OCI-LY1 (cell line): ENCODE measurements at regions not wholly inside any gene's neighbourhood (a gene's known extent, or its start where the extent isn't known, plus 50 kb on each side); places are given as distances from the start of the nearest gene placed in this dataset.

ENCODE experiments used
- H2AFZ ChIP-seq: fragments of 200-600 bp; sonication (generic), shearing (Covaris generic); 2 replicates; pipeline ENCODE4 v1.6.0; 2014; ENCODE audit warnings: antibody characterized with exemption, mild to moderate bottlenecking, low read length
- H3F3A ChIP-seq: fragments of 200-600 bp; sonication (generic), shearing (Covaris generic); 2 replicates; pipeline ENCODE4 v1.6.0; 2014; ENCODE audit warnings: mild to moderate bottlenecking, antibody characterized with exemption, low read length, moderate library complexity; ENCODE audit not compliant: insufficient read depth
- H3K27ac ChIP-seq: fragments of 200-600 bp; sonication (generic); 2 replicates; pipeline ENCODE4 v1.5.1; 2014; ENCODE audit warnings: low read length, mixed run types, mild to moderate bottlenecking, low read depth; ENCODE audit not compliant: poor library complexity, severe bottlenecking
- H3K27me3 ChIP-seq: fragments of 200-600 bp; sonication (generic); 2 replicates; pipeline ENCODE4 v1.6.0; 2014; ENCODE audit warnings: antibody characterized with exemption, mild to moderate bottlenecking, low read length, moderate library complexity; ENCODE audit not compliant: insufficient read depth
- H3K36me3 ChIP-seq: fragments of 200-600 bp; sonication (generic); 2 replicates; pipeline ENCODE4 v1.6.1; 2014; ENCODE audit warnings: mild to moderate bottlenecking, antibody characterized with exemption, low read length, moderate library complexity, mixed read lengths; ENCODE audit not compliant: insufficient read depth
- H3K4me1 ChIP-seq: fragments of 200-600 bp; sonication (generic); 2 replicates; pipeline ENCODE4 v1.5.1; 2014; ENCODE audit warnings: mild to moderate bottlenecking, low read length, moderate library complexity; ENCODE audit not compliant: insufficient read depth, severe bottlenecking
- H3K4me2 ChIP-seq: fragments of 200-600 bp; sonication (generic), shearing (Covaris generic); 2 replicates; pipeline ENCODE4 v1.6.1; 2014; ENCODE audit warnings: low read length
- H3K4me3 ChIP-seq: fragments of 200-600 bp; sonication (generic); 2 replicates; pipeline ENCODE4 v1.5.1; 2014; ENCODE audit warnings: low read length, low read depth, mild to moderate bottlenecking, mixed read lengths; ENCODE audit not compliant: poor library complexity, severe bottlenecking
- H3K79me2 ChIP-seq: fragments of 200-600 bp; shearing (Covaris generic); 2 replicates; pipeline ENCODE4 v1.6.1; 2016; ENCODE audit warnings: mixed run types, low read length, mixed read lengths; ENCODE audit not compliant: insufficient read depth
- H3K9ac ChIP-seq: fragments of 200-600 bp; sonication (generic), shearing (Covaris generic); 2 replicates; pipeline ENCODE4 v1.6.1; 2014; ENCODE audit warnings: mild to moderate bottlenecking, low read length, mixed read lengths
- H3K9me2 ChIP-seq: fragments of 200-600 bp; sonication (generic), shearing (Covaris generic); 2 replicates; pipeline ENCODE4 v1.6.1; 2014; ENCODE audit warnings: low read depth, mild to moderate bottlenecking, low read length, mixed read lengths
- H3K9me3 ChIP-seq: fragments of 200-600 bp; shearing (Covaris generic); 2 replicates; pipeline ENCODE4 v1.6.1; 2014; ENCODE audit warnings: low read length, mixed read lengths
- H4K20me1 ChIP-seq: fragments of 200-600 bp; sonication (generic), shearing (Covaris generic); 2 replicates; pipeline ENCODE4 v1.6.0; 2016; ENCODE audit warnings: mild to moderate bottlenecking, low read length; ENCODE audit not compliant: insufficient read depth
- CTCF ChIP-seq: fragments of 200-600 bp; sonication (generic), shearing (Covaris generic); IDR thresholded peaks from 2 replicates; pipeline ENCODE4 v1.5.1; 2017; ENCODE audit warnings: mild to moderate bottlenecking, antibody characterized with exemption, low read length, moderate library complexity, mixed read lengths
- EZH2 ChIP-seq: fragments of 200-600 bp; sonication (generic), shearing (Covaris generic); IDR thresholded peaks from 2 replicates; pipeline ENCODE4 v1.8.0; 2017; ENCODE audit warnings: borderline replicate concordance, mixed run types, mild to moderate bottlenecking, antibody characterized with exemption, low read length, moderate library complexity, mixed read lengths

GRCh38 chr3:113058188-113058587 lies 67.4 kb downstream of the GTPBP8 start:
- Histone ChIP-seq H3K4me1 (no peaks in the 10 kb centered on the region), H3K9ac (no peak overlapping the region), H3F3A (no peaks in the 10 kb centered on the region), H4K20me1 (no peaks in the 10 kb centered on the region), H3K36me3 (no peaks in the 10 kb centered on the region), H3K9me2 (no peaks in the 10 kb centered on the region), H3K79me2 (no peaks in the 10 kb centered on the region), H3K27ac (no peak overlapping the region), H3K4me2 (no peak overlapping the region), H3K4me3 (no peak overlapping the region), H3K9me3 (no peaks in the 10 kb centered on the region), H2AFZ (no peak overlapping the region), H3K27me3 (no peaks in the 10 kb centered on the region)
- no peak for TF ChIP-seq CTCF
- no peak for TF ChIP-seq EZH2

GRCh38 chr3:113062705-113063104 lies 71.9 kb downstream of the GTPBP8 start:
- H3K9me2 ChIP-seq, result no peaks in the 10 kb centered on the region
- no peaks in the 10 kb centered on the region for H3K79me2 ChIP-seq
- H3K4me3 ChIP-seq, result no peak overlapping the region
- no peaks in the 10 kb centered on the region for H3K27me3 ChIP-seq
- H3K4me2 ChIP-seq, result no peak overlapping the region
- no peaks in the 10 kb centered on the region for H4K20me1 ChIP-seq
- H3K9me3 ChIP-seq, result no peaks in the 10 kb centered on the region
- H2AFZ ChIP-seq, result no peak overlapping the region
- no peak overlapping the region for H3K9ac ChIP-seq
- H3K36me3 ChIP-seq, result no peaks in the 10 kb centered on the region
- H3K27ac ChIP-seq, result no peak overlapping the region
- H3F3A ChIP-seq, result no peaks in the 10 kb centered on the region
- TF ChIP-seq EZH2 (no peak), CTCF (no peak)
- H3K4me1 ChIP-seq, result no peaks in the 10 kb centered on the region

- H3K4me1 ChIP-seq, result no peaks in the 10 kb centered on the region
- H3K79me2 ChIP-seq, result no peaks in the 10 kb centered on the region
- no peak overlapping the region for H3K9ac ChIP-seq
- no peak overlapping the region for H3K27ac ChIP-seq
- H3K9me3 ChIP-seq, result no peaks in the 10 kb centered on the region
- H3K36me3 ChIP-seq, result no peaks in the 10 kb centered on the region
- no peaks in the 10 kb centered on the region for H4K20me1 ChIP-seq
- no peaks in the 10 kb centered on the region for H3F3A ChIP-seq
- H3K4me2 ChIP-seq, result no peak overlapping the region
- H3K4me3 ChIP-seq, result no peak overlapping the region
- H2AFZ ChIP-seq, result no peak overlapping the region
- no peak for TF ChIP-seq CTCF
- H3K27me3 ChIP-seq, result no peaks in the 10 kb centered on the region
- H3K9me2 ChIP-seq, result no peaks in the 10 kb centered on the region
These were observed 72.5 kb downstream of the GTPBP8 start for GRCh38 chr3:113063126-113063894.
